GM19351 (cell line): ENCODE measurements at regions not wholly inside any gene's neighbourhood (a gene's known extent, or its start where the extent isn't known, plus 50 kb on each side); places are given as distances from the start of the nearest gene placed in this dataset.
"Not testable (repeated sequence)": the region's sequence is repeated elsewhere in the genome, so short reads cannot be mapped to it uniquely, and the experiment has no call there.

Source experiments
- ATAC-seq: cut with Tn5 transposase; IDR thresholded peaks from one replicate; pipeline ENCODE4 v1.9.1; 2021; ENCODE audit warnings: mild to moderate bottlenecking, moderate library complexity; ENCODE audit not compliant: unreplicated experiment

DNA sequence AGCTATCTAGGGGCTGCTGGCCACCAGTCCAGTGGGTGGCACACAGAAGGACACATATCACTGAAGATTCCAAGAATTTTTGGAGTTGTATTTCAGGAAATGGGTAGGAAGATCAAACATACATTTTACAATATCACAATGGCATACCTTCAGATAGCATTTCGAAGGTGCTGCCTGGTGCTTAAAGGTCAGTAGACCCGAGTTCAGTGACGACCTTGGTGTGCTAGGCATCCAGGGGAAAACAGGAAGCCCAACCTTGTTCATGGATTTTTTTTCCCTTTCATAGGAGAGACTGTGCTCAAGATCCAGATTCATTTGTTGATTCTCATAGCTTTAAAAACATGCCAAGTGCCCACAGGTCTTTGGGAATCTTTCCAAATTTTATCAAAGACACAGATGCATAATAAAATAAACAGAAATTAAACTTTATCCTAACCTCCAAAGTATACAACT, 51.0 kb upstream of the RCBTB2 start:
- ATAC-seq = no peak

GRCh38 chr13:48585456-48585840, 52.6 kb upstream of the RCBTB2 start:
- ATAC-seq = no peak

DNA sequence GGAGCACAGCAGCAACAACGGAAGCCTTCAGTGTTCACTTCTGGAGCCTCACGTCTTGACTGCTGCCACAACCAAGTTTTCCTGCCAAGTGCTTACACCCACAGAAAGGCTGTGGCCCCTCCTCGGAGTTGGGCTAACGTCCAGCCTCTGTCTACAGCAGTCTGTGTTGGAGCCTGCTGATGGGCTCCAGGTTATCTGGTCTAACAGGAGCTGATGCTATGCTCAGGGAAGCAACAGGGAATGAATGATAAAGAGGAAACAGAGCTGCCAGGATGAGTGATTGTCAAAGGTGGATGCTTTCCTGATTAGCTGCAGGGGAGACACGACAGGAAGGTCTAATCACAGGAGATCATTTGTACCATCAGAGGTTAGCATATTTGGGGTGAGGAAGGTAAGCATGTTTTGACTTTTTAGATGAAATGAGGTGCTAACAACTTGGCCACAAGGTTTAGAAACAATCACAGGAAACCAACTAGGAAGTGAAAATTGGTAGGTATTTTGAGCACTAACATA, 53.8 kb upstream of the RCBTB2 start:
- ATAC-seq = no peak

GRCh38 chr13:48588120-48588519, 55.2 kb upstream of the RCBTB2 start:
- ATAC-seq = no peak

- ATAC-seq = no peak
These were observed 57.4 kb upstream of the RCBTB2 start for GRCh38 chr13:48590141-48590901.

DNA sequence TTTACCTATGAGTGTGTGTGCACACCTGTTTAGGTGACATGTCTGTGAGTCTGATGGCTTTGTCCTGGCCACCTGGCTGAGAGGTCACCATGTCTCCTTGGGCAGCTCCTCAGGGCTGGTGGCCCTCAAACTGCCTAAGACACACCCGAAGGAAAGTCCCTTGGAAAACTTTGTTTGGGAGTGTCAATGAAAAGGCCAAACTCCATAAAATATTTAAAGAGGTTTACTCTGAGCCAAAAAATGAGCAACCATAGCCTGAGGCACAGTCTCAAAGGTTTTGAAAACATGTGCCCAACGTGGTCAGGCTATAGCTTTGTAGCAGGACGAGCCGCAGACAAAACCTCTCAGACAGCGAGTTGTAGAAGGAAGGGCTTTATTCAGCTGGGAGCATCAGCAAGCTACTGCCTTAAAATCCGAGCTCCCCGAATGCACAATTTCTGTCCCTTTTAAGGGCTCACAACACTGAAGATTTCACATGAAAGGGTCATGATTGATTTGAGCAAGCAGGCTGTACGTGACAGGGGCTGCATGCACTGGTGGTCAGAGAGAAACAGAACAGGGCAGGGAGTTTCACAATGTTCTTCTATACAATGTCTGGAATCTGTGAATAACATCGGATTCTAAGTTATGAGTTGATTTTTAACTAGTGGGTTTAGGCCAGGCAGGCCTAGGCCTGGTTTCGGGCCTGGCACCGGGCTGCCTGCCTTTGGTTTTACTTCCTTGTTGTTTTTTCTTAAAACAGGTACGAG, 58.4 kb upstream of the RCBTB2 start:
- not testable (repeated sequence) for ATAC-seq

DNA sequence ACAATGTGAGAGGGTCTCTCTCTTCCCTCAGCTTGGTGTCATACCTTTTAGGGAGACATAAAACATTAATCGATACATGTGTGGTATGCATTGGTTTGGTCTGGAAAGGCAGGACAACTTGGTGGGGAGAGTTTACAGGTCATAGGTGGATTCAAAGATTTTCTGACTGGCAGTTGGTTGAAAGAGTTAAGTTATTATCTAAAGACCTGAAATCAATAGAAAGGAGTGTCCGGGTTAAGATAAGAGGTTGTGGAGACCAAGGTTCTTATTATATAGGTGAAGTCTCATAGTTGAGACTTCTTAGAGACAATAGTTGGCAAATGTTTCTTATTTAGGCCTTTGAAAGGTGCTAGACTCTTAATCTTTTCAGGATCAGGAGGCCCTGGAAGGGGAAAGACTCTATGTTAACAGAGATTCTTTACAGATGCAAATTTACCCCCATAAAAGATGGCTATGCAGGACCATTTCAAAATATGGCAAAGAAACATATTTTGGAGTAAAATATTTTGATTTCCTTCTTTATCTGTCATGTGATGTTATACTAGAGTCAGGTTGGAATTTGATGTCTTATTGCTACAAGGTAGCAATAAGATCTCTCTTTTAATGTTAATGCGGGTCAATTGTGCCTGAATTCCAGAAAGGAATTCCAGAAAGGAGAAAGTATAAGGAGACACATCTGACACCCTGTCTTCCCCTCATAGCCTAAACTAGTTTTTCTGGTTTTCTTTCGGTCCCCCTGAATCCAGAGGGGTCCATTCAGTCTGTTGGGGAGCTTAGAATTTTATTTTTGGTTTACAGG, 59.2 kb upstream of the RCBTB2 start:
- ATAC-seq = no peak

- no peak for ATAC-seq
These were observed 59.8 kb upstream of the RCBTB2 start for GRCh38 chr13:48592688-48593049.

DNA sequence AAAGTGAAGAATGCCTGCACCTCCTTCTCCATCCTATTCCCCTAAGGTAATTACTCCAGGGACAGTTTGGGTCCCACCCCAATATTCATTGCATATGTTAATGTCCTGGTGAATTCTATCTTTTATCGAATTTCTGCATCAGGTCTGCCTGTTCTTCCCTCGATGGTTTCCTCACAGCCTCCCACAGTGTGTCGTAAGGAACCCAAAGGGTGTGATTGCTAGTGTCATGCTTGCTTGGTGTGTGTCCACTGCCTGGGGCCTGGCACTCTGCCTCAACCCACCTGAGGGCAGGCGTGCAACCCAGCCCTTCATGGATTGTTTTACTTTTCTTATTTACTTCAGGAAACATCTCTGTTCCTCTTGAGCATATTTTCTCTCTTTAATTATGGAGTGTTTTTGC, 60.2 kb upstream of the CYSLTR2 start:
- ATAC-seq = no peak

GRCh38 chr13:48594096-48594815, 59.5 kb upstream of the CYSLTR2 start:
- ATAC-seq = peak; percentile 53

DNA sequence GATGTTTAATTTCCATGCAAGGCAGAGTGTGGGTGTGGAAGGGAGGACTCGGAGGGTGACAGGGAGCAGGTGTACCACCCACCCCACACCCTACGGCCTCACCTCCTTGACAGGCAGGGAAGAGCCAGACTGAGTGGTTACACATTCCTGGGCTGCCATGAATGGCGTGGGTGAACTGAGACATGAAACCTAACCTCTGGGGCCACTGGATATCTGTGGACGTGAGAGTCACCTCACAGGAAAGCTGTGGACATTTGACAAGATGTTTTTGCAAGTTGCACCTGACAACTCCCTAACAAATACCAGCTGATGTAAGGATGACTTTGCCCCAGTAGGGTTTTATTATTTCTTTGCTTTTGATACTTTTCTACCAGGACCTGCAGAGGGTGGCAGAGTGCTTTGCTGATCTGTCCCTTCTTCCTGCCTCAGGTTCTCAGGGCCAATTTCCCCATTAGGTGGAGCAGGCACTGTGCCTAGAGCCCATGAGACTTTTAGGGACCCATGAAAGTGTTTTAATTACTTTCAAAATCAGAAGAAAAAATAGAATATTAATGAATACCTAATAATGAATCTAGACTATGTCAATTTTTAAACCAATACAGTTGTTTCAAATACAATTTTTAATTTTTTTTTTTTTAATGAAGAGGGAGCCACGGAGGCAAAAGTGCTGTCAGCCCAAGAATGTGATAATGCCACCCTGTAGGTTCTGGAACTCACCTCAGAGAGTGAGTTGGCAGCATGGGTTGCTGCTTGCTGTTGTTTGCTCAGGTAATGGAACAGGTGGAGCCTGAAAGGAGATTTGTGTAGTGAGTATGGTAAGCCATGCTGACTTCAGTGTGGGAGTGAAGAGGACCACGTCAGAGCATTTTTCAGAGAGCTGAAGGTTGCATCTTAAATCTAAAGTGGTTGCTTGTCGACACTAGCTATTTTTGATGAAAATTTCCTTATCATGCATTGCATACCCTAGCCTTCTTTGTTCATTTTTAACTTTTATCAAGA, 58.0 kb upstream of the CYSLTR2 start:
- ATAC-seq = peak; percentile 79

GRCh38 chr13:48600374-48601364, 53.1 kb upstream of the CYSLTR2 start:
- no peak for ATAC-seq

DNA sequence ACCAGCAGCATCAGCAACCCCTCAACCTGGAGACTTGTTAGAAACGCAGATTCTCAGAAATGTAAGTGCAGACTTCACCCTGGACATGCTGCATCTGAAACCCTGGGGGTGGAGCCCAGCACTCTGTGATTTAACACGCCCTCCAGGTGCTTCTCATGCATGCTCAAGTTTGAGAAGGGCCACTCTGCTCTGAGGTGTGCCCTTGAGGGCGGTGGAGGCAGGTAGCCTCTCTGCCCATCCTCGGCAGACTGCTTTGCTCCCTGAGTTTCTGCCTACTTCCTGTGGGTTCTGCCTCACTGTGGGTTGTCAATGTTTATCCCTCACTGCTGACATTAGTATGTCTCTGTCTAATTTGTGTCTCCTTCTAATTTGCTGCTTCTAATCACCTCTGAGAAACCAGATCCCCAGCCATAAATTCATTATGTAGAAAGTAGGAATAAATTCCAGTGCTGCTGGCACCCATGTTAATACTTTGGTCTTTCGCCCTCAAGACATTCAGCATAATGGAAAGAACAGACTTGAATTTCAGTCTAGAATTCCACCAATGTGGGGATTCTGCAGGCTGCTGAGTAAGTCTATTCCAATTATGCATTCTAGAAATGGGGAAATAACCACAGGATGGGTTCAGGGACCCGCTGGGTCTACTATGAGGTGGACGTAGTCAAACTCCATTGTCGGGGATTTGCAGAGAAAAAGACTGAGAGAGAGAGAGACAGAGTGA, 51.3 kb upstream of the CYSLTR2 start:
- peak; percentile 67 for ATAC-seq

DNA sequence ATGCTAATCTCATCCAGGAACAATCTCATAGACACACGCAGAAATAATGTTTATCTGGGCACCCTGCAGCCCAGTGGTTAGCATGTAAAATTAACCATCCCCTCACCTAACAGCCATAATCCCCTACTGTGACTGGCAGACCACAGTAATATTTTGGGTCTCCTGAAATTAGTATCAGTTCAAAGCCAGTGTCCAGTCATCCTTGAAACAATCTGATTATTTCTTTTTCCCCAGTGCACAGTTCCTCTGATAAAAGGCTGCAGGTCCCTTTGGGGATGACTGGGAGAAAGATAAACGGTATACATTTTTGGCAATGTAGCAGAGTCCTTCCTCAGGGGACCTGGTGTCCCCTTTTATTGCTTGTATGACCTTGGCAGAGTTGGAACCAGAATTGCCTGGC, 50.4 kb upstream of the CYSLTR2 start:
- no peak for ATAC-seq
